MM.1S (cell line): ENCODE measurements at regions not wholly inside any gene's neighbourhood (a gene's known extent, or its start where the extent isn't known, plus 50 kb on each side); places are given as distances from the start of the nearest gene placed in this dataset.

Experiments
- CTCF ChIP-seq: fragments of 300-600 bp; sonication (generic); IDR thresholded peaks from 2 replicates; pipeline ENCODE4 v1.5.1; 2016; ENCODE audit warnings: antibody characterized with exemption, low read length, mixed read lengths
- EZH2 ChIP-seq: fragments of 300-600 bp; sonication (generic); optimal IDR thresholded peaks from 2 replicates; pipeline ENCODE3; 2017; ENCODE audit warnings: low read depth, mild to moderate bottlenecking, antibody characterized with exemption, low read length, mixed read lengths
- EZH2phosphoT487 ChIP-seq: fragments of 300-600 bp; sonication (generic); IDR thresholded peaks from 2 replicates; pipeline ENCODE4 v1.6.1; 2018; ENCODE audit warnings: antibody characterized with exemption, low read length

GRCh38 chr5:50929174-50929573 is 262.7 kb downstream of the PARP8 start:
- TF ChIP-seq EZH2 (no peak), CTCF (no peak), EZH2phosphoT487 (no peak)
